ENCODE measurements at regions not wholly inside any gene's neighbourhood (a gene's known extent, or its start where the extent isn't known, plus 50 kb on each side); places are given as distances from the start of the nearest gene placed in this dataset.

- Mint-ChIP-seq H3K27me3 (ENCODE audit: low read depth, unreplicated experiment) (peaks cover 3% of the 10 kb centered on the region), H3K4me3 (ENCODE audit: unreplicated experiment) (no peak overlapping the region), H3K27ac (ENCODE audit: unreplicated experiment) (no peak overlapping the region), H3K4me1 (ENCODE audit: low read depth, unreplicated experiment) (no peaks in the 10 kb centered on the region), H3K36me3 (ENCODE audit: low read depth, unreplicated experiment) (no peaks in the 10 kb centered on the region), H3K9me3 (ENCODE audit: unreplicated experiment) (no peaks in the 10 kb centered on the region)
- Histone ChIP-seq H3K4me3 (ENCODE audit: insufficient read depth, low read depth, low read length) (no peak overlapping the region), H4K20me1 (ENCODE audit: insufficient read depth, low read length) (no peaks in the 10 kb centered on the region), H3K9me3 (ENCODE audit: insufficient read depth, low read depth, low read length) (no peaks in the 10 kb centered on the region), H2AFZ (ENCODE audit: low read depth, low read length) (no peak overlapping the region), H3K4me1 (ENCODE audit: insufficient read depth, low read length) (peaks cover 11% of the 10 kb centered on the region), H3K27me3 (ENCODE audit: insufficient read depth, low read length) (no peaks in the 10 kb centered on the region), H3K4me2 (ENCODE audit: low read length) (peak overlapping the region; percentile 45), H3K36me3 (ENCODE audit: insufficient read depth, low read length) (no peaks in the 10 kb centered on the region), H3K9ac (ENCODE audit: low read length) (no peak overlapping the region), H3K79me2 (ENCODE audit: insufficient read depth, low read length) (no peaks in the 10 kb centered on the region), H3K27ac (ENCODE audit: low read depth, low read length) (no peak overlapping the region)
- no peak for DNase-seq (ENCODE audit: low read depth)
- TF ChIP-seq EZH2 (IDR thresholded peaks at IDR 0.05; ENCODE audit: insufficient read depth, low read length): no peak
- FAIRE-seq: no peak
Observed at GRCh38 chr6:148147463-148147830, 195.2 kb upstream of the SASH1 start.

- H3K27ac ChIP-seq (ENCODE audit: low read depth, low read length): no peak overlapping the region
- H3K4me2 ChIP-seq (ENCODE audit: low read length): no peak overlapping the region
- no peaks in the 10 kb centered on the region for H3K36me3 ChIP-seq (ENCODE audit: insufficient read depth, low read length)
- no peak for TF ChIP-seq EZH2 (IDR thresholded peaks at IDR 0.05; ENCODE audit: insufficient read depth, low read length)
- no peak for TF ChIP-seq CTCF (IDR thresholded peaks at IDR 0.05; ENCODE audit: insufficient read depth, low read depth, low read length)
- no peak overlapping the region for H3K4me3 ChIP-seq (ENCODE audit: insufficient read depth, low read depth, low read length)
- FAIRE-seq (no peak), DNase-seq (ENCODE audit: low read depth) (no peak)
- no peak overlapping the region for H3K9ac ChIP-seq (ENCODE audit: low read length)
- H3K4me3 Mint-ChIP-seq (ENCODE audit: unreplicated experiment): no peak overlapping the region
- peaks cover 5% of the 10 kb centered on the region for H3K27me3 Mint-ChIP-seq (ENCODE audit: low read depth, unreplicated experiment)
- no peaks in the 10 kb centered on the region for H4K20me1 ChIP-seq (ENCODE audit: insufficient read depth, low read length)
- H3K36me3 Mint-ChIP-seq (ENCODE audit: low read depth, unreplicated experiment): no peaks in the 10 kb centered on the region
- no peaks in the 10 kb centered on the region for H3K79me2 ChIP-seq (ENCODE audit: insufficient read depth, low read length)
- no peak overlapping the region for H3K27ac Mint-ChIP-seq (ENCODE audit: unreplicated experiment)
- H2AFZ ChIP-seq (ENCODE audit: low read depth, low read length): no peak overlapping the region
- no peaks in the 10 kb centered on the region for H3K9me3 ChIP-seq (ENCODE audit: insufficient read depth, low read depth, low read length)
- peaks cover 3% of the 10 kb centered on the region for H3K4me1 ChIP-seq (ENCODE audit: insufficient read depth, low read length)
- H3K27me3 ChIP-seq (ENCODE audit: insufficient read depth, low read length): no peaks in the 10 kb centered on the region
- H3K9me3 Mint-ChIP-seq (ENCODE audit: unreplicated experiment): no peaks in the 10 kb centered on the region
- no peaks in the 10 kb centered on the region for H3K4me1 Mint-ChIP-seq (ENCODE audit: low read depth, unreplicated experiment)
Observed at GRCh38 chr6:148151896-148152643, 190.6 kb upstream of the SASH1 start.

- Mint-ChIP-seq H3K4me3 (ENCODE audit: unreplicated experiment) (no peak overlapping the region), H3K36me3 (ENCODE audit: low read depth, unreplicated experiment) (no peaks in the 10 kb centered on the region), H3K27ac (ENCODE audit: unreplicated experiment) (no peak overlapping the region), H3K4me1 (ENCODE audit: low read depth, unreplicated experiment) (no peaks in the 10 kb centered on the region), H3K27me3 (ENCODE audit: low read depth, unreplicated experiment) (peaks cover 5% of the 10 kb centered on the region), H3K9me3 (ENCODE audit: unreplicated experiment) (no peaks in the 10 kb centered on the region)
- H3K79me2 ChIP-seq (ENCODE audit: insufficient read depth, low read length): no peaks in the 10 kb centered on the region
- H3K27ac ChIP-seq (ENCODE audit: low read depth, low read length): no peak overlapping the region
- no peaks in the 10 kb centered on the region for H3K36me3 ChIP-seq (ENCODE audit: insufficient read depth, low read length)
- DNase-seq (ENCODE audit: low read depth) (no peak), FAIRE-seq (no peak)
- TF ChIP-seq CTCF (IDR thresholded peaks at IDR 0.05; ENCODE audit: insufficient read depth, low read depth, low read length) (no peak), EZH2 (IDR thresholded peaks at IDR 0.05; ENCODE audit: insufficient read depth, low read length) (no peak)
- H3K9ac ChIP-seq (ENCODE audit: low read length): no peak overlapping the region
- H4K20me1 ChIP-seq (ENCODE audit: insufficient read depth, low read length): no peaks in the 10 kb centered on the region
- no peak overlapping the region for H3K4me2 ChIP-seq (ENCODE audit: low read length)
- H3K9me3 ChIP-seq (ENCODE audit: insufficient read depth, low read depth, low read length): no peaks in the 10 kb centered on the region
- no peaks in the 10 kb centered on the region for H3K4me1 ChIP-seq (ENCODE audit: insufficient read depth, low read length)
- H3K4me3 ChIP-seq (ENCODE audit: insufficient read depth, low read depth, low read length): no peak overlapping the region
- no peak overlapping the region for H2AFZ ChIP-seq (ENCODE audit: low read depth, low read length)
- H3K27me3 ChIP-seq (ENCODE audit: insufficient read depth, low read length): no peaks in the 10 kb centered on the region
Observed at GRCh38 chr6:148154668-148155067, 188.0 kb upstream of the SASH1 start.

Data from astrocyte (in vitro differentiated cells and primary cell).